Osteocyte (in vitro differentiated cells): ENCODE measurements at regions not wholly inside any gene's neighbourhood (a gene's known extent, or its start where the extent isn't known, plus 50 kb on each side); places are given as distances from the start of the nearest gene placed in this dataset.

ENCODE experiments used
- DNase-seq: peaks from one replicate; pipeline ENCODE4 v3.0.0; 2021; ENCODE audit warnings: mixed read lengths; ENCODE audit not compliant: unreplicated experiment; ENCODE audit errors: extremely low spot score
- H3K27ac Mint-ChIP-seq: one replicate; pipeline ENCODE4 v1.8.0; 2021; ENCODE audit warnings: mild to moderate bottlenecking, mixed read lengths; ENCODE audit not compliant: unreplicated experiment
- H3K27me3 Mint-ChIP-seq: one replicate; pipeline ENCODE4 v1.8.0; 2021; ENCODE audit warnings: mixed read lengths; ENCODE audit not compliant: unreplicated experiment
- H3K36me3 Mint-ChIP-seq: one replicate; pipeline ENCODE4 v1.8.0; 2021; ENCODE audit warnings: mixed read lengths; ENCODE audit not compliant: unreplicated experiment
- H3K4me1 Mint-ChIP-seq: one replicate; pipeline ENCODE4 v1.8.0; 2021; ENCODE audit warnings: mixed read lengths; ENCODE audit not compliant: unreplicated experiment
- H3K4me3 Mint-ChIP-seq: one replicate; pipeline ENCODE4 v1.8.0; 2021; ENCODE audit warnings: mild to moderate bottlenecking, moderate library complexity, mixed read lengths; ENCODE audit not compliant: unreplicated experiment
- H3K9me3 Mint-ChIP-seq: one replicate; pipeline ENCODE4 v1.8.0; 2021; ENCODE audit warnings: mixed read lengths; ENCODE audit not compliant: unreplicated experiment
- CTCF ChIP-seq: fragments of 200-600 bp; sonication (generic); IDR thresholded peaks from 2 replicates; pipeline ENCODE4 v1.5.0; 2021; ENCODE audit warnings: antibody characterized with exemption, mild to moderate bottlenecking, moderate library complexity

- H3K27me3 Mint-ChIP-seq: no peaks in the 10 kb centered on the region
- H3K4me1 Mint-ChIP-seq: peaks cover 66% of the 10 kb centered on the region
- DNase-seq: no peak
- TF ChIP-seq CTCF: no peak
- H3K9me3 Mint-ChIP-seq: peaks cover 4% of the 10 kb centered on the region
- H3K4me3 Mint-ChIP-seq: no peak overlapping the region
- no peaks in the 10 kb centered on the region for H3K36me3 Mint-ChIP-seq
- peak overlapping the region; percentile 84 for H3K27ac Mint-ChIP-seq
Measured at GRCh38 chr2:220506466-220506865, 879.0 kb downstream of the SLC4A3 start.

GRCh38 chr2:220509096-220509757, 881.8 kb downstream of the SLC4A3 start:
- peaks cover 87% of the 10 kb centered on the region for H3K4me1 Mint-ChIP-seq
- H3K27me3 Mint-ChIP-seq: no peaks in the 10 kb centered on the region
- no peak overlapping the region for H3K27ac Mint-ChIP-seq
- H3K9me3 Mint-ChIP-seq: no peaks in the 10 kb centered on the region
- no peak overlapping the region for H3K4me3 Mint-ChIP-seq
- no peak for TF ChIP-seq CTCF
- H3K36me3 Mint-ChIP-seq: no peaks in the 10 kb centered on the region
- DNase-seq: no peak

- no peak for DNase-seq
- no peaks in the 10 kb centered on the region for H3K9me3 Mint-ChIP-seq
- no peak overlapping the region for H3K27ac Mint-ChIP-seq
- H3K4me1 Mint-ChIP-seq: peaks cover 87% of the 10 kb centered on the region
- no peak for TF ChIP-seq CTCF
- H3K36me3 Mint-ChIP-seq: no peaks in the 10 kb centered on the region
- no peaks in the 10 kb centered on the region for H3K27me3 Mint-ChIP-seq
- no peak overlapping the region for H3K4me3 Mint-ChIP-seq
Measured at GRCh38 chr2:220509966-220510365, 882.5 kb downstream of the SLC4A3 start.

GRCh38 chr2:220510668-220511067, 883.2 kb downstream of the SLC4A3 start:
- no peak for TF ChIP-seq CTCF
- peak overlapping the region; percentile 69 for H3K27ac Mint-ChIP-seq
- DNase-seq: no peak
- H3K27me3 Mint-ChIP-seq: no peaks in the 10 kb centered on the region
- H3K36me3 Mint-ChIP-seq: no peaks in the 10 kb centered on the region
- no peaks in the 10 kb centered on the region for H3K9me3 Mint-ChIP-seq
- no peak overlapping the region for H3K4me3 Mint-ChIP-seq
- peaks cover 80% of the 10 kb centered on the region for H3K4me1 Mint-ChIP-seq

GRCh38 chr2:220512419-220512818, 885.0 kb downstream of the SLC4A3 start:
- H3K27me3 Mint-ChIP-seq: no peaks in the 10 kb centered on the region
- H3K27ac Mint-ChIP-seq: no peak overlapping the region
- DNase-seq: no peak
- H3K4me1 Mint-ChIP-seq: peaks cover 74% of the 10 kb centered on the region
- H3K4me3 Mint-ChIP-seq: no peak overlapping the region
- no peaks in the 10 kb centered on the region for H3K9me3 Mint-ChIP-seq
- H3K36me3 Mint-ChIP-seq: no peaks in the 10 kb centered on the region
- TF ChIP-seq CTCF: no peak
